ENCODE measurements at regions not wholly inside any gene's neighbourhood (a gene's known extent, or its start where the extent isn't known, plus 50 kb on each side); places are given as distances from the start of the nearest gene placed in this dataset.

GRCh38 chr14:101466456-101467180, 94.7 kb upstream of the DIO3 start (continued):
- no peak for TF ChIP-seq ZNF462 (CRISPR knock-in tag; IDR thresholded peaks at IDR 0.05)
- TF ChIP-seq NANOG (IDR thresholded peaks at IDR 0.05; ENCODE audit: borderline replicate concordance), result no peak
- no peak for TF ChIP-seq REST (IDR thresholded peaks at IDR 0.05; ENCODE audit: unreplicated experiment)

GRCh38 chr14:101467181-101467926, 93.9 kb upstream of the DIO3 start:
- no peak overlapping the region for H3K27ac Mint-ChIP-seq
- DNase-seq (ENCODE audit: low spot score), result no peak
- no peak overlapping the region for H2AFZ ChIP-seq
- H3K27me3 Mint-ChIP-seq (ENCODE audit: insufficient read depth, low read depth, poor library complexity), result peaks cover 4% of the 10 kb centered on the region
- no peak for TF ChIP-seq ETS1 (IDR thresholded peaks at IDR 0.05)
- no peak for TF ChIP-seq POLR2AphosphoS5 (IDR thresholded peaks at IDR 0.05; ENCODE audit: low read depth)
- TF ChIP-seq NANOG (IDR thresholded peaks at IDR 0.05; ENCODE audit: borderline replicate concordance), result no peak
- TF ChIP-seq CREB1 (CRISPR knock-in tag; IDR thresholded peaks at IDR 0.05; ENCODE audit: low read depth), result no peak
- TF ChIP-seq STAT1 (IDR thresholded peaks at IDR 0.05; ENCODE audit: unreplicated experiment), result no peak
- TF ChIP-seq EZH2phosphoT487 (IDR thresholded peaks at IDR 0.05; ENCODE audit: unreplicated experiment), result no peak
- TF ChIP-seq JUNB (IDR thresholded peaks at IDR 0.05; ENCODE audit: unreplicated experiment), result no peak
- H3K4me2 ChIP-seq, result no peak overlapping the region
- no peaks in the 10 kb centered on the region for H4K20me1 ChIP-seq (replicated peaks; ENCODE audit: insufficient read depth)
- H3K4me3 Mint-ChIP-seq, result no peak overlapping the region
- no peaks in the 10 kb centered on the region for H3K36me3 ChIP-seq (ENCODE audit: insufficient read depth)
- H3F3A ChIP-seq (replicated peaks; ENCODE audit: low read depth), result no peaks in the 10 kb centered on the region
- H3K9me2 ChIP-seq (ENCODE audit: insufficient read depth), result no peaks in the 10 kb centered on the region
- H3K4me1 Mint-ChIP-seq, result no peaks in the 10 kb centered on the region
- no peak overlapping the region for H3K4me3 ChIP-seq
- no peaks in the 10 kb centered on the region for H3K4me1 ChIP-seq (ENCODE audit: insufficient read depth)
- H3K27me3 ChIP-seq (ENCODE audit: insufficient read depth), result no peaks in the 10 kb centered on the region
- no peak for ATAC-seq
- H3K36me3 Mint-ChIP-seq (ENCODE audit: low read depth), result no peaks in the 10 kb centered on the region
- H3K27ac ChIP-seq (ENCODE audit: low read depth), result no peak overlapping the region
- H3K79me2 ChIP-seq (replicated peaks; ENCODE audit: insufficient read depth), result no peaks in the 10 kb centered on the region
- no peaks in the 10 kb centered on the region for H3K9me3 Mint-ChIP-seq
